AG08396 (cell line): ENCODE measurements at regions not wholly inside any gene's neighbourhood (a gene's known extent, or its start where the extent isn't known, plus 50 kb on each side); places are given as distances from the start of the nearest gene placed in this dataset.

ENCODE experiments used
- DNase-seq: peaks from one replicate; pipeline ENCODE4 v3.0.0; 2012; ENCODE audit warnings: low spot score, mixed read lengths

GRCh38 chr4:177047851-177048174 is 255.1 kb upstream of the VEGFC start:
- DNase-seq = peak; percentile 4

GRCh38 chr4:177051473-177052060 is 258.1 kb upstream of the NEIL3 start:
- DNase-seq = no peak

GRCh38 chr4:177052211-177052934 is 257.3 kb upstream of the NEIL3 start:
- DNase-seq = no peak

GRCh38 chr4:177057186-177057585 is 252.5 kb upstream of the NEIL3 start:
- DNase-seq = no peak

GRCh38 chr4:177064116-177064515 is 245.6 kb upstream of the NEIL3 start:
- DNase-seq = no peak

- DNase-seq = no peak
Observed at GRCh38 chr4:177064729-177065394, 244.8 kb upstream of the NEIL3 start.

GRCh38 chr4:177066746-177067145 is 242.9 kb upstream of the NEIL3 start:
- no peak for DNase-seq

- no peak for DNase-seq
Observed at GRCh38 chr4:177070533-177071058, 239.1 kb upstream of the NEIL3 start.

- no peak for DNase-seq
Observed at GRCh38 chr4:177077095-177077971, 232.3 kb upstream of the NEIL3 start.

- DNase-seq = no peak
Observed at GRCh38 chr4:177079327-177079726, 230.3 kb upstream of the NEIL3 start.

GRCh38 chr4:177080388-177080787 is 229.3 kb upstream of the NEIL3 start:
- DNase-seq = no peak

- no peak for DNase-seq
Observed at GRCh38 chr4:177087060-177087459, 222.6 kb upstream of the NEIL3 start.

- no peak for DNase-seq
Observed at GRCh38 chr4:177087499-177087898, 222.2 kb upstream of the NEIL3 start.

- no peak for DNase-seq
Observed at GRCh38 chr4:177091515-177091914, 218.2 kb upstream of the NEIL3 start.

GRCh38 chr4:177092807-177093206 is 216.9 kb upstream of the NEIL3 start:
- no peak for DNase-seq

- DNase-seq = no peak
Observed at GRCh38 chr4:177093964-177094363, 215.7 kb upstream of the NEIL3 start.

GRCh38 chr4:177097291-177097690 is 212.4 kb upstream of the NEIL3 start:
- no peak for DNase-seq

- no peak for DNase-seq
Observed at GRCh38 chr4:177099211-177099610, 210.5 kb upstream of the NEIL3 start.

GRCh38 chr4:177100307-177100706 is 209.4 kb upstream of the NEIL3 start:
- DNase-seq = no peak

- DNase-seq = no peak
Observed at GRCh38 chr4:177103619-177104018, 206.1 kb upstream of the NEIL3 start.

GRCh38 chr4:177105536-177105935 is 204.1 kb upstream of the NEIL3 start:
- no peak for DNase-seq

- no peak for DNase-seq
Observed at GRCh38 chr4:177107288-177107921, 202.3 kb upstream of the NEIL3 start.
